Mesendoderm (in vitro differentiated cells): ENCODE measurements at regions not wholly inside any gene's neighbourhood (a gene's known extent, or its start where the extent isn't known, plus 50 kb on each side); places are given as distances from the start of the nearest gene placed in this dataset.

Source experiments
- DNase-seq: peaks from one replicate; pipeline ENCODE4 v3.0.0; 2013
- H2AK5ac ChIP-seq: 2 replicates; pipeline ENCODE4 v1.6.1; 2013; ENCODE audit warnings: low read length, inconsistent platforms
- H2BK120ac ChIP-seq: 2 replicates; pipeline ENCODE4 v1.6.1; 2013; ENCODE audit warnings: low read depth, mild to moderate bottlenecking, low read length, moderate library complexity, mixed read lengths
- H2BK15ac ChIP-seq: replicated peaks from 2 replicates; pipeline ENCODE4 v1.6.1; 2013; ENCODE audit warnings: low read depth, mild to moderate bottlenecking, moderate library complexity
- H2BK5ac ChIP-seq: 2 replicates; pipeline ENCODE4 v1.6.1; 2013; ENCODE audit warnings: low read length, inconsistent platforms
- H3K18ac ChIP-seq: 2 replicates; pipeline ENCODE4 v1.6.1; 2013; ENCODE audit warnings: mild to moderate bottlenecking, low read length, mixed read lengths
- H3K23ac ChIP-seq: one replicate; pipeline ENCODE4 v1.6.1; 2013; ENCODE audit warnings: low read length
- H3K27ac ChIP-seq: 2 replicates; pipeline ENCODE4 v1.5.1; 2013; ENCODE audit warnings: low read depth, mild to moderate bottlenecking, inconsistent platforms, low read length, moderate library complexity
- H3K27me3 ChIP-seq: 2 replicates; pipeline ENCODE4 v1.6.1; 2013; ENCODE audit warnings: low read length, control low read depth, mild to moderate bottlenecking, inconsistent platforms; ENCODE audit not compliant: insufficient read depth, poor library complexity
- H3K36me3 ChIP-seq: 2 replicates; pipeline ENCODE4 v1.6.1; 2013; ENCODE audit warnings: low read length, inconsistent platforms; ENCODE audit not compliant: control insufficient read depth, insufficient read depth
- H3K4ac ChIP-seq: one replicate; pipeline ENCODE4 v1.6.1; 2013; ENCODE audit warnings: low read depth, mild to moderate bottlenecking, low read length, moderate library complexity
- H3K4me1 ChIP-seq: 2 replicates; pipeline ENCODE4 v1.6.1; 2013; ENCODE audit warnings: low read depth, low read length, inconsistent platforms; ENCODE audit not compliant: control insufficient read depth
- H3K4me2 ChIP-seq: 2 replicates; pipeline ENCODE4 v1.6.1; 2013; ENCODE audit warnings: low read length
- H3K4me3 ChIP-seq: 2 replicates; pipeline ENCODE4 v1.5.1; 2013; ENCODE audit warnings: mild to moderate bottlenecking, low read length
- H3K56ac ChIP-seq: one replicate; pipeline ENCODE4 v1.6.1; 2013; ENCODE audit warnings: low read length
- H3K79me1 ChIP-seq: 2 replicates; pipeline ENCODE4 v1.6.1; 2013; ENCODE audit warnings: low read length, inconsistent platforms
- H3K79me2 ChIP-seq: 2 replicates; pipeline ENCODE4 v1.6.1; 2013; ENCODE audit warnings: mild to moderate bottlenecking, low read length; ENCODE audit not compliant: control insufficient read depth, insufficient read depth
- H3K9ac ChIP-seq: 2 replicates; pipeline ENCODE4 v1.6.1; 2013; ENCODE audit warnings: low read length, inconsistent platforms
- H4K5ac ChIP-seq: one replicate; pipeline ENCODE4 v1.6.1; 2013; ENCODE audit warnings: low read length
- H4K8ac ChIP-seq: one replicate; pipeline ENCODE4 v1.6.1; 2013; ENCODE audit warnings: low read depth, mild to moderate bottlenecking, control low read depth, low read length, moderate library complexity
- WGBS: extraction: QIAGEN DNeasy Blood & Tissue Kit; methylation state at CpG from one replicate; pipeline ENCODE4 v1.1.7; 2013; ENCODE audit warnings: low lambda C conversion rate, missing lambda C conversion rate; ENCODE audit not compliant: insufficient coverage; ENCODE audit errors: extremely low coverage; 5-methylcytosine and 5-hydroxymethylcytosine counted together

DNA sequence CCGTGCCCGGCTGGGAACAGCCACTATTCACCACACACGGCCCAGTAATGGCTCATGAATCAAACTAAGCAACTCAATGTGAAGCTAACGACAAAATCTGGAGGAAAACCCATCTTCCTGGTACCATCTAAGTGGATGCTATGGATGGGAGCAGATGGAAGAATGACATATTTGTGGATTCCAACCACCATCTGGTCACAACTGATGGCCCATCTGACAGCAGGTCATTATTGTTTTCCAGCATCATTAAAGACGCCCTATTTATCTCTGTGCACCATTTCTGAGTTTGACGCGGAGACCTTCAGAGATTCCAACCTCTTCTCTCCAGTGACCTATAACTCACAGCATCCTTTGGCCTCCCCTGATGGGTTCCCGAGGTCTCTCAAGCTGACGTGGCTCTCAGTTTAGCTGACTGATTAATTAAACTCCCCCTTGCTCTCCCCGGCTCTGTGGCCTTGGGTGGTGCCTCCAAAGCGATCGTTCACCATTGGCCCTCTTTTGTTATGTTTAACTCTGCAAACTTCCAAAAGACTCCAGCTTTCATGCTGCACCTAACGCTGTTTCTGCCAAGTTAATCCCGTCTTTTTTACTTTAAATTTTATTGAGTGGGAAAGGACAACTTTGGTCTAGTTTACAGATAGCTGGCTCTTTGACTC lies 1514.4 kb downstream of the BRD1 start:
- Histone ChIP-seq H3K79me1 (no peaks in the 10 kb centered on the region), H3K36me3 (no peaks in the 10 kb centered on the region), H3K4me3 (no peak overlapping the region), H4K8ac (no peak overlapping the region), H2BK5ac (no peak overlapping the region), H3K4me1 (no peaks in the 10 kb centered on the region), H3K27ac (no peak overlapping the region), H2AK5ac (no peak overlapping the region), H3K9ac (no peak overlapping the region), H2BK120ac (no peak overlapping the region), H2BK15ac (no peak overlapping the region), H3K18ac (no peak overlapping the region), H4K5ac (no peak overlapping the region), H3K56ac (no peak overlapping the region), H3K4me2 (no peak overlapping the region), H3K79me2 (no peaks in the 10 kb centered on the region), H3K23ac (no peak overlapping the region), H3K4ac (no peak overlapping the region), H3K27me3 (no peaks in the 10 kb centered on the region)
- no peak for DNase-seq
- no CpG with 5 or more reads among the region's 14 CpGs for WGBS

DNA sequence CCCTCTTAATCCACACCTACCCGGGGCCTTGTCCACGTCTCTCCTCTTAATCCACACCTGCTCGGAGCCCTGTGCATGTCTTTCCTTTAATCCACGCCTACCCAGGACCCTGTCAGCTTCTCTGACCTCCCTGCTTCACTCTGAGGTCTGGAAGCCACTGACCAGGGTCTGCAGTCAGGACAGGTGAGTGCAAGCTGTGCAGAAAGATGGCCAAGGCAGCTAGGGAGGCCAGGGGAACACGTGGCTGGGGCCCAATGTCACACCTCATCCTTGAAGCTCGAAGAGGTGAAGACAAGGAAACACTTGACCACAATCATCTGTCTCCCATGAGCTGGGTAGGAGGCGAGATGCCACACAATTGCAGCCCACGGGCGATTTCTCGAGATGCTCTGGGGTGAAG lies 1516.9 kb downstream of the BRD1 start:
- no peaks in the 10 kb centered on the region for H3K79me2 ChIP-seq
- H3K18ac ChIP-seq, result no peak overlapping the region
- H2BK120ac ChIP-seq, result no peak overlapping the region
- no CpG with 5 or more reads among the region's 10 CpGs for WGBS
- H3K4me3 ChIP-seq, result no peak overlapping the region
- no peak overlapping the region for H3K56ac ChIP-seq
- H3K36me3 ChIP-seq, result no peaks in the 10 kb centered on the region
- H3K9ac ChIP-seq, result no peak overlapping the region
- H2BK15ac ChIP-seq, result no peak overlapping the region
- no peak overlapping the region for H3K4ac ChIP-seq
- no peak for DNase-seq
- H3K27me3 ChIP-seq, result no peaks in the 10 kb centered on the region
- no peaks in the 10 kb centered on the region for H3K79me1 ChIP-seq
- no peak overlapping the region for H2AK5ac ChIP-seq
- H3K27ac ChIP-seq, result no peak overlapping the region
- no peak overlapping the region for H4K8ac ChIP-seq
- H4K5ac ChIP-seq, result no peak overlapping the region
- no peak overlapping the region for H3K23ac ChIP-seq
- no peak overlapping the region for H3K4me2 ChIP-seq
- no peaks in the 10 kb centered on the region for H3K4me1 ChIP-seq
- no peak overlapping the region for H2BK5ac ChIP-seq

DNA sequence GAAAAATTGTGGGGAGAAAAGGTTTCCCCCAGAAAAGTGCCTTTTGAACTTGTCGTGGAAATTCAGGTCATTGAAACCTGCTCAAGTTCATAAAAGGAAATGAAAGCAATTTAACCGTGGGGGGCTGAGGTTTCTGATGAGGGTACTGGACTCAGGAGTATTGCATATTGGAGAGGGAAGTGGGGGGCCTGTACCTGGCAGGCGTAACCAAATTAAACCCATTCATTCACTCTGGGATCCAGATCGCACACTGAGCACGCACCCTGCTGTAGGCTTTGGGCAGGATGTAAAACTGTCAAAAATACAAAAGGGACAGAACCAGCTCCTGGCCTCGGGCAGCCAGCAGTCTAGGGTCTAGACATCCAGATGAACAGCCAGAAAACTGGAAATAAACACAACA lies 1517.4 kb downstream of the BRD1 start:
- no CpG with 5 or more reads among the region's 6 CpGs for WGBS
- no peak overlapping the region for H2BK120ac ChIP-seq

DNA sequence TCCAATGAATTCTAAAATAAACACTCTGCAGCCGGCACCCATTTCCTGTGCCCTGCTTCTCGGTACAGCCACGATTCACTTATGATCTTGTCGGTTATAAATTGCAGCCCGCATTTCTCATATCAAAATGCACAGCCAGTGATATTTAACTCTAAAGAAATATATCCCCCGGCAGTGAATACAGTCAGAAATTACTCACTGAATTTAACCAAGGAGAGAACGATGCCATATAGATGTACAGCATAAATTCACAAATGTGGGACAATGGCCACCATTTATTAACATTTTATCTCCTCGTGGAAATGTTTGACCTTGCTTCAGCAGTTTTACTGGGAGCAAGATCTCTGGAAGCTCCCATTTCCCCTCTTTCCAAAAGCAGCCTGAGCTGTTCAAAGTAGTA lies 1517.8 kb downstream of the BRD1 start:
- Histone ChIP-seq H3K4ac (no peak overlapping the region), H2BK15ac (no peak overlapping the region), H2BK120ac (no peak overlapping the region), H3K56ac (no peak overlapping the region), H2BK5ac (no peak overlapping the region), H3K27ac (no peak overlapping the region), H3K18ac (no peak overlapping the region), H3K23ac (no peak overlapping the region), H3K79me1 (no peaks in the 10 kb centered on the region), H3K4me1 (no peaks in the 10 kb centered on the region), H3K36me3 (no peaks in the 10 kb centered on the region), H3K4me2 (no peak overlapping the region), H3K27me3 (no peaks in the 10 kb centered on the region), H2AK5ac (no peak overlapping the region), H3K4me3 (no peak overlapping the region), H4K8ac (no peak overlapping the region), H3K79me2 (no peaks in the 10 kb centered on the region), H3K9ac (no peak overlapping the region), H4K5ac (no peak overlapping the region)
- WGBS, result no CpG with 5 or more reads among the region's 8 CpGs
- DNase-seq, result no peak

More for the DNA sequence above, 1517.4 kb downstream of the BRD1 start:
- no peaks in the 10 kb centered on the region for H3K27me3 ChIP-seq
- no peak overlapping the region for H4K8ac ChIP-seq
- DNase-seq, result no peak
- H2BK15ac ChIP-seq, result no peak overlapping the region
- no peak overlapping the region for H3K18ac ChIP-seq
- H2AK5ac ChIP-seq, result no peak overlapping the region
- H3K4me2 ChIP-seq, result no peak overlapping the region
- no peak overlapping the region for H2BK5ac ChIP-seq
- H3K4me3 ChIP-seq, result no peak overlapping the region
- no peak overlapping the region for H3K27ac ChIP-seq
- H3K36me3 ChIP-seq, result no peaks in the 10 kb centered on the region
- no peak overlapping the region for H4K5ac ChIP-seq
- H3K79me2 ChIP-seq, result no peaks in the 10 kb centered on the region
- no peak overlapping the region for H3K56ac ChIP-seq
- no peak overlapping the region for H3K23ac ChIP-seq
- H3K9ac ChIP-seq, result no peak overlapping the region
- H3K79me1 ChIP-seq, result no peaks in the 10 kb centered on the region
- H3K4ac ChIP-seq, result no peak overlapping the region
- H3K4me1 ChIP-seq, result no peaks in the 10 kb centered on the region

DNA sequence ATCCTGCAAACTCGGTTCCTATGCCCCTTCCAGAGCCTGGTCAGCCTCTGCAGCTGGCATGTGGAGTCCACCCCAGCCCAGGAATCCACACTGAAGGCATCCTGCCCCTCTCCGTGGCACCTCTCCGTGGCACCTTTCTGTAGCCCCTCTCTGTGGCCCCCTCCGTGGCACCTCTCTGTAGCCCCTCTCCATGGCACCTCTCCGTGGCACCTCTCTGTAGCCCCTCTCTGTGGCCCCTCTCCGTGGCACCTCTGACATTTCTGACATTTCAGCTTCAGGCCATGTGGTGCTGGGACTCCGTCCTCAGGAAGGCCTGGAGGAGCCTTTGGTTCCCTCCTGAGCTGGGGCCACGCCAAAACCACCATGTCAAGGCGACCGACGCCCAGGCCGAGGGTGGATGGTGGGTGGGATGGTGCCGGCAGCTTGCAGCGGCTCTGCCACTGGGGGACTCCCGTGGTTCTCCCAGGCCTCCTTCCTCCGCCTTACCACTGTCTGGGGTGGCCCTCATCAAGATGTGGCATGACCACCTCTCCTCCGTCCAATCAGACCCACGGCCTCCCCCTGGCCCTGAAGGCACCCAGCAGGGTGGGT lies 1518.5 kb downstream of the BRD1 start:
- Histone ChIP-seq H3K4me3 (no peak overlapping the region), H3K27ac (no peak overlapping the region), H3K79me1 (no peaks in the 10 kb centered on the region), H2BK5ac (no peak overlapping the region), H2AK5ac (no peak overlapping the region), H3K56ac (no peak overlapping the region), H3K4ac (no peak overlapping the region), H2BK15ac (no peak overlapping the region), H3K18ac (no peak overlapping the region), H4K5ac (no peak overlapping the region), H3K79me2 (no peaks in the 10 kb centered on the region), H3K36me3 (no peaks in the 10 kb centered on the region), H3K4me1 (no peaks in the 10 kb centered on the region), H3K9ac (no peak overlapping the region), H3K23ac (no peak overlapping the region), H4K8ac (no peak overlapping the region), H3K27me3 (no peaks in the 10 kb centered on the region), H3K4me2 (no peak overlapping the region), H2BK120ac (no peak overlapping the region)
- WGBS, result no CpG with 5 or more reads among the region's 18 CpGs
- DNase-seq, result no peak

DNA sequence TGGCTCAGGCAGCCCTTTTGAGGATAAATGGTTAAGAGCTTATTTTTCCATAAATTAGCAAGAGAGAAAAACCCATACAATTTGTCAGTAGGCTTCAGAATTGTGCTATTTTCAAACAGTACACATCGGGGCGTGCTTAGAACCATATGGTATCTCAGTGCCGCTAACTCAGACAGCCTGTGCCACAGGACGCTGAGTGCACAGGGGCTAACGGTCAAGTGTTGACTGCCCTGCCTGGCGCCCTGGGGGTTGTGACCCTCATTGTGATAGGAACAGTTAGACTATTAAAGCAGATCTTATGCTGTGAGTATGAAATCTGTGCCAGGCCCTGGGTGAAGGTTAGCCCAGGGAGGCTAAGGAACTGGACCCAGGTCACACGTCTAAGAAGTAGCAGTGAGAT lies 1519.7 kb downstream of the BRD1 start:
- Histone ChIP-seq H3K4me2 (no peak overlapping the region), H2BK15ac (no peak overlapping the region), H3K27ac (no peak overlapping the region), H3K4me1 (no peaks in the 10 kb centered on the region), H3K23ac (no peak overlapping the region), H2AK5ac (no peak overlapping the region), H3K4me3 (no peak overlapping the region), H3K27me3 (no peaks in the 10 kb centered on the region), H4K5ac (no peak overlapping the region), H2BK5ac (no peak overlapping the region), H3K79me1 (no peaks in the 10 kb centered on the region), H3K56ac (no peak overlapping the region), H3K9ac (no peak overlapping the region), H3K4ac (no peak overlapping the region), H3K79me2 (no peaks in the 10 kb centered on the region), H4K8ac (no peak overlapping the region), H3K36me3 (no peaks in the 10 kb centered on the region), H2BK120ac (no peak overlapping the region), H3K18ac (no peak overlapping the region)
- no peak for DNase-seq
- no CpG with 5 or more reads among the region's 7 CpGs for WGBS
